ENCODE measurements at regions not wholly inside any gene's neighbourhood (a gene's known extent, or its start where the extent isn't known, plus 50 kb on each side); places are given as distances from the start of the nearest gene placed in this dataset.

DNA sequence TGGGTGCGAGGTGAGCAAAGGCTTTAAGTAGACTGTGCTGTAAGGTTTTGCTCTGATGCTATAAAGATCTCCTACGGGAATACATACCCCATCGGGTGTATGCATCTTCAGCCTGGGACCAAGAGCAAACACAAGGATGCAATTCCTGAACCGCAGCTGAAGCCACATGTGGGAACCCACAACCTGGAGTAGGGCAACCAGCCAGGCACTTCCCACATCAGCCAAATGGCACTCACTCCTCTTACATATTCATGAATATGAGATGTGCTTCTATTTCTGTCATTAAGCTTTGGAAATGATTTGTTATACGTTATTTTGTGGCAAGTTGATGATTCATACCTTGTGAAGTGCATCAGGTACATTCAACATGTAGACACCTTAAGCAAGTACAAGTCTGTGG, 619.2 kb downstream of the C6orf118 start:
- no peak for TF ChIP-seq POLR2AphosphoS5 (IDR thresholded peaks at IDR 0.05)
- TF ChIP-seq EZH2 (IDR thresholded peaks at IDR 0.05; ENCODE audit: borderline replicate concordance, insufficient read depth, low read length, poor library complexity, severe bottlenecking): no peak
- TF ChIP-seq, protein P1, sequence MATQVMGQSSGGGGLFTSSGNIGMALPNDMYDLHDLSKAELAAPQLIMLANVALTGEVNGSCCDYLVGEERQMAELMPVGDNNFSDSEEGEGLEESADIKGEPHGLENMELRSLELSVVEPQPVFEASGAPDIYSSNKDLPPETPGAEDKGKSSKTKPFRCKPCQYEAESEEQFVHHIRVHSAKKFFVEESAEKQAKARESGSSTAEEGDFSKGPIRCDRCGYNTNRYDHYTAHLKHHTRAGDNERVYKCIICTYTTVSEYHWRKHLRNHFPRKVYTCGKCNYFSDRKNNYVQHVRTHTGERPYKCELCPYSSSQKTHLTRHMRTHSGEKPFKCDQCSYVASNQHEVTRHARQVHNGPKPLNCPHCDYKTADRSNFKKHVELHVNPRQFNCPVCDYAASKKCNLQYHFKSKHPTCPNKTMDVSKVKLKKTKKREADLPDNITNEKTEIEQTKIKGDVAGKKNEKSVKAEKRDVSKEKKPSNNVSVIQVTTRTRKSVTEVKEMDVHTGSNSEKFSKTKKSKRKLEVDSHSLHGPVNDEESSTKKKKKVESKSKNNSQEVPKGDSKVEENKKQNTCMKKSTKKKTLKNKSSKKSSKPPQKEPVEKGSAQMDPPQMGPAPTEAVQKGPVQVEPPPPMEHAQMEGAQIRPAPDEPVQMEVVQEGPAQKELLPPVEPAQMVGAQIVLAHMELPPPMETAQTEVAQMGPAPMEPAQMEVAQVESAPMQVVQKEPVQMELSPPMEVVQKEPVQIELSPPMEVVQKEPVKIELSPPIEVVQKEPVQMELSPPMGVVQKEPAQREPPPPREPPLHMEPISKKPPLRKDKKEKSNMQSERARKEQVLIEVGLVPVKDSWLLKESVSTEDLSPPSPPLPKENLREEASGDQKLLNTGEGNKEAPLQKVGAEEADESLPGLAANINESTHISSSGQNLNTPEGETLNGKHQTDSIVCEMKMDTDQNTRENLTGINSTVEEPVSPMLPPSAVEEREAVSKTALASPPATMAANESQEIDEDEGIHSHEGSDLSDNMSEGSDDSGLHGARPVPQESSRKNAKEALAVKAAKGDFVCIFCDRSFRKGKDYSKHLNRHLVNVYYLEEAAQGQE (IDR thresholded peaks at IDR 0.05; ENCODE audit: borderline replicate concordance): no peak
- TF ChIP-seq, protein P2, sequence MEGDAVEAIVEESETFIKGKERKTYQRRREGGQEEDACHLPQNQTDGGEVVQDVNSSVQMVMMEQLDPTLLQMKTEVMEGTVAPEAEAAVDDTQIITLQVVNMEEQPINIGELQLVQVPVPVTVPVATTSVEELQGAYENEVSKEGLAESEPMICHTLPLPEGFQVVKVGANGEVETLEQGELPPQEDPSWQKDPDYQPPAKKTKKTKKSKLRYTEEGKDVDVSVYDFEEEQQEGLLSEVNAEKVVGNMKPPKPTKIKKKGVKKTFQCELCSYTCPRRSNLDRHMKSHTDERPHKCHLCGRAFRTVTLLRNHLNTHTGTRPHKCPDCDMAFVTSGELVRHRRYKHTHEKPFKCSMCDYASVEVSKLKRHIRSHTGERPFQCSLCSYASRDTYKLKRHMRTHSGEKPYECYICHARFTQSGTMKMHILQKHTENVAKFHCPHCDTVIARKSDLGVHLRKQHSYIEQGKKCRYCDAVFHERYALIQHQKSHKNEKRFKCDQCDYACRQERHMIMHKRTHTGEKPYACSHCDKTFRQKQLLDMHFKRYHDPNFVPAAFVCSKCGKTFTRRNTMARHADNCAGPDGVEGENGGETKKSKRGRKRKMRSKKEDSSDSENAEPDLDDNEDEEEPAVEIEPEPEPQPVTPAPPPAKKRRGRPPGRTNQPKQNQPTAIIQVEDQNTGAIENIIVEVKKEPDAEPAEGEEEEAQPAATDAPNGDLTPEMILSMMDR (IDR thresholded peaks at IDR 0.05; ENCODE audit: poor library complexity, severe bottlenecking): no peak
- TF ChIP-seq RAD21 (conservative IDR thresholded peaks at IDR 0.05): no peak
- TF ChIP-seq MXI1 (conservative IDR thresholded peaks at IDR 0.05; ENCODE audit: poor library complexity, severe bottlenecking): no peak
- no peak for TF ChIP-seq EP300 (conservative IDR thresholded peaks at IDR 0.05; ENCODE audit: poor library complexity, severe bottlenecking)
- TF ChIP-seq SMC3 (conservative IDR thresholded peaks at IDR 0.05; ENCODE audit: poor library complexity): no peak

Data from neural cell (in vitro differentiated cells).